Mucosa of rectum (tissue), 2 donors: ENCODE measurements at regions not wholly inside any gene's neighbourhood (a gene's known extent, or its start where the extent isn't known, plus 50 kb on each side); places are given as distances from the start of the nearest gene placed in this dataset.
"Not testable (repeated sequence)": the region's sequence is repeated elsewhere in the genome, so short reads cannot be mapped to it uniquely, and the experiment has no call there.

Experiments used
- H3K27ac ChIP-seq, 2 donors: one replicate each; pipeline ENCODE4 v1.7.0; 2013; ENCODE audit warnings: inconsistent platforms in 2 of 2, low read depth in 2 of 2, low read length in 2 of 2
- H3K27me3 ChIP-seq, 2 donors: one replicate each; pipeline ENCODE4 v1.7.0; 2013; ENCODE audit warnings: low read length in 2 of 2; ENCODE audit not compliant: control insufficient read depth in 2 of 2, insufficient read depth in 2 of 2
- H3K36me3 ChIP-seq, 2 donors: one replicate each; pipeline ENCODE4 v1.7.0; 2013; ENCODE audit warnings: low read length in 2 of 2; ENCODE audit not compliant: control insufficient read depth in 2 of 2, insufficient read depth in 2 of 2
- H3K4me1 ChIP-seq, 2 donors: one replicate each; pipeline ENCODE4 v1.7.0; 2013; ENCODE audit warnings: low read length in 2 of 2, mild to moderate bottlenecking in 1 of 2; ENCODE audit not compliant: control insufficient read depth in 2 of 2, insufficient read depth in 2 of 2
- H3K4me3 ChIP-seq, 2 donors: one replicate each; pipeline ENCODE4 v1.7.0; 2013; ENCODE audit warnings: low read length in 2 of 2
- H3K9ac ChIP-seq, 2 donors: one replicate each; pipeline ENCODE4 v1.7.0; 2013; ENCODE audit warnings: low read length in 2 of 2, low read depth in 1 of 2, mild to moderate bottlenecking in 1 of 2
- H3K9me3 ChIP-seq, 2 donors: one replicate each; pipeline ENCODE4 v1.7.0; 2013; ENCODE audit warnings: low read length in 2 of 2; ENCODE audit not compliant: control insufficient read depth in 2 of 2
- donor health status: healthy.
- donor health status: Normal muscosa, but diverticular disease.

DNA sequence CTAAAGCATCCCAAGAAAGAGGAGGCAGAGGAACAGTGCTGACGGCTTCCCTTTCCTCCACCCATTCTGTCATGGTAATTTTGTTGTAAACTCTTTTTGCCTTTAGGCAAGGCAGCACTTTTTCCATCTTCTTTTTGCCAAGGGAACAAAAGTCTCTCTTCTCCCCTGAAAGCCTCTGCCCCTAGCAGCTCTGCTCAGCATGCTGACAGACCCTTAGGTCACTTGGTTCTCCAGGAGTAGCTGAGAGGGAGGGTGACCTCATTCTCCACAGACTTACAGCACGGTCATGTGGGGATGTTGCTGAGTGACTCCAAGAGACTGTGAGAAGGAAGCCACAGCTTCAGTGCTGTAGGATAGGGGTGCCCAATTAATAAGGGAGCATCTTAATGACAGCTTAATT lies 81.1 kb upstream of the RALGAPA2 start:
- H3K4me3 ChIP-seq: no peak overlapping the region
- no peaks in the 10 kb centered on the region for H3K36me3 ChIP-seq

DNA sequence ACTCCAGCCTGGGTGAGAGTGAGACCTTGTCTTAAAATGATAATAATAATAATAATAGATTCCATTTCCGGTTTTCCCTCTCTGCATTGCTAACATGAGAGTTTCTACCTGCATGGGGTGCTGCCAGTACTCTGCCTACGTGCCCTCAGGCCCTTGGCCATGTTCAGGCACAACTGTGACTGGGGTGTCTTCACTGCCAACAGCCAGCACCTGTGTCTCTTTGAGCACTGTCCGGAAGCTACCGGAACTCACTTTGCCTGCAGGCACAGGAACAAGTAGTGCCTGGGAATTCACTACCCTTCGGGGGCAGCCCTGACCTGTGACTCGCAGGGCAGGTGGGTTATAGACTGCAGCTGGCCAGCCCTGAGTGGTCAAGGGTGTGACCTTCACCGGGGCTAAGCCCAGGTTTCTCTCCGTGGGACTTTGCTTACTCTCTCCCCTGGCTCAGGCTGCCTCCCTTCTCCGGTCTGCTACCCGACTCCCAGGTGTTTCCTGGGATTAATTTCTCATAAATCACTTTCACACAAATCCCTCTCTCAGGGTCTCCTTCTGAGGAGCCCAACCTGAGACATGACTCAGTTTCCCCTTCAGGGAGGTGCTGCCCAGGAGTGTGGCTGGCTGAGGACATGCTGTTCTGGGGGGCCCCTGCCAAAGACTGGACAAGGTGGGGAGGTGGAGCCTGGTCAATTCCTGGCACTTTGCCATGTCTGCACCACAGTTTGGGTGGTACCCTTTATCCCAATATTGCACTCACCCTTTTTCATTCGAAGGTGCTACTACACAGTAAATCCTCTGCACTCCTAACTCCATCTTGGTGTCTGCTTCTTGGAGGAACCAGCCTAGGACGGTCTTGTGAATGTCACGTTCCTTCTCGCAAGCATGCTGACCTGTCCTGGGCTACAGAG lies 79.5 kb upstream of the RALGAPA2 start:
- H3K36me3 ChIP-seq: no peaks in the 10 kb centered on the region
- no peak overlapping the region for H3K27ac ChIP-seq
- no peaks in the 10 kb centered on the region for H3K9me3 ChIP-seq
- peaks cover 0 to 2% of the 10 kb centered on the region in 2 donors for H3K27me3 ChIP-seq
- H3K4me1 ChIP-seq: no peaks in the 10 kb centered on the region
- H3K9ac ChIP-seq: no peak overlapping the region
- no peak overlapping the region for H3K4me3 ChIP-seq

More for the DNA sequence above, 81.1 kb upstream of the RALGAPA2 start:
- H3K4me1 ChIP-seq: no peaks in the 10 kb centered on the region
- no peaks in the 10 kb centered on the region for H3K9me3 ChIP-seq
- H3K27ac ChIP-seq: no peak overlapping the region
- no peak overlapping the region for H3K9ac ChIP-seq
- H3K27me3 ChIP-seq: peaks cover 0 to 2% of the 10 kb centered on the region in 2 donors

DNA sequence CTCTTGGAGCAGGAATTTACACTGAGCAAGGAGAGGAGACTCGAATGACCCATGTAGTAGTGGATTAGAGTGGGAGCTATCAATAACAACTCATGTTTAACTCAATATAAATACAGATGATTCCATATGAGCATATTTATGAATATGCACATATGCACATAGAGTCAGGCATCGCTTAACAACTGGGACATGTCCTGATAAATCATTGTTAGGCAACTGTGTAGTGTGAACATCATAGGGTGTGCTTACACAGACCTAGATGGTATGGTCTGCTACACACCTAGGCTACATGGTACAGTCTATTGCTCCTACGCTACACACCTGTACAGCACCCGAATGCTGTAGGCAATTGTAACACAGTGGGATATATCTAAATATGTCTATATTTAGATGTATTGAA lies 75.9 kb upstream of the RALGAPA2 start:
- Histone ChIP-seq H3K9ac (no peak overlapping the region), H3K4me3 (no peak overlapping the region), H3K36me3 (no peaks in the 10 kb centered on the region), H3K4me1 (peaks cover 0 to under 1% of the 10 kb centered on the region in 2 donors), H3K27me3 (no peaks in the 10 kb centered on the region), H3K9me3 (no peaks in the 10 kb centered on the region), H3K27ac (no peak overlapping the region)

GRCh38 chr20:20786428-20786827 lies 74.0 kb upstream of the RALGAPA2 start:
- Histone ChIP-seq H3K27ac (no peak overlapping the region), H3K27me3 (no peaks in the 10 kb centered on the region), H3K36me3 (no peaks in the 10 kb centered on the region), H3K4me1 (peaks cover 5 to 9% of the 10 kb centered on the region in 2 donors), H3K4me3 (no peak overlapping the region), H3K9me3 (no peaks in the 10 kb centered on the region), H3K9ac (no peak overlapping the region)

DNA sequence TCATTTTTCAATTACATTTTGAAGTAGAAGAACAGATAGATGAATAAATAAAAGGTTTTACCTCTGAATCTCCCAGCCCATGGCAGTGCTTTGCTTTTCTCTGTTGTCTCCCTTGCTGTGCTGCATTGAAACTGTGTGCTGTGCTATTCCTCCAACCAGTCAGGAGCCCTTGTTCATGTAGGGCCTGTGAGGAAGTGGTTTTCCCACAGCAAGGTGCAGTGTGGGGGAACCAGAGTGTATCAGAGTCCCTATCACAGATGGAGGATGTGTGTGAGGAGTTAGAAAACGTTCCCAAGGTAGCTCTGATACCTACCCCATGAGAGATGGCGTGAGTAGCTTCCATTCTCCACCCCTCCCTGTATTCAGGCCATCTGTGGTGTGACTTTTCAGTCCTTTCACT lies 72.8 kb upstream of the RALGAPA2 start:
- H3K9me3 ChIP-seq: no peaks in the 10 kb centered on the region
- no peaks in the 10 kb centered on the region for H3K27me3 ChIP-seq
- no peak overlapping the region for H3K9ac ChIP-seq
- no peaks in the 10 kb centered on the region for H3K36me3 ChIP-seq
- peaks cover 9% of the 10 kb centered on the region in 2 donors for H3K4me1 ChIP-seq
- H3K4me3 ChIP-seq: no peak overlapping the region
- H3K27ac ChIP-seq: no peak overlapping the region

DNA sequence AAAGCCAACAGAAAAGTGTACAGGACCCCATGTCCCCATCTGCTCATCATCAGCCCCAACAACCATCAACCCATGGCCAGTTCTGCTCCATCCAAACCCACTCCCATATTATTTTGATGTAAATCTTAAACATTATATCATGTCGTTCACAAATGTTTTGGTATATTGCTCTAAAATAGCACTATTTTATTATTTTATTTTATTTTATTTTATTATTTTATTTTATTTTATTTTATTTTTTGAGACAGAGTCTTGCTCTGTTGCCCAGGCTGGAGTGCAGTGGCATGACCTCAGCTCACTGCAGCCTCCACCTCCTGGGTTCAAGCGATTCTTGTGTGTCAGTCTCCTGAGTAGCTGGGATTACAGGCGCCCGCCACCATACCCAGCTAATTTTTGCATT lies 72.0 kb upstream of the RALGAPA2 start:
- not testable (repeated sequence) for H3K4me1 ChIP-seq, H3K9ac ChIP-seq, H3K36me3 ChIP-seq, H3K27me3 ChIP-seq, H3K4me3 ChIP-seq, H3K9me3 ChIP-seq, H3K27ac ChIP-seq

GRCh38 chr20:20783450-20783849 lies 71.0 kb upstream of the RALGAPA2 start:
- no peak overlapping the region for H3K9ac ChIP-seq
- H3K27ac ChIP-seq: no peak overlapping the region
- H3K36me3 ChIP-seq: no peaks in the 10 kb centered on the region
- no peaks in the 10 kb centered on the region for H3K9me3 ChIP-seq
- peaks cover 9% of the 10 kb centered on the region in 2 donors for H3K4me1 ChIP-seq
- H3K4me3 ChIP-seq: no peak overlapping the region
- H3K27me3 ChIP-seq: no peaks in the 10 kb centered on the region

DNA sequence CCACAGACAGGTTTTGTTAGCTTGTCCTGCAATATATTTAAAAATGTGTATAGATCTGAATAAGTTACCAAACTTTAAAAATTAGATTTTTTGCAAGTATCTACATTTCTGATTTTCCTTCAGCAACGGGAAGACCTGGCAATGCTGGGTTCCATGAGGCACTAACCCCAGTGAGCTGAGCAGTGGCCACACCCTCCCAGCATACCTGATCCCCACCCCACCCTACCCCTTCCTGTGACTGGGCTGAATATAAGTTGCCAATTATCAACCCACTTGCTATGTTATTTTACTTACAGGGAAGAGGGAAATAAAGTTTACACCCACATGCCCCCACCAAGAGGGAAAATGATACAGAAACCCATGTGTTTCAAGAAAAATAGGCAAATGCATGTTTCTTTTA lies 70.3 kb upstream of the RALGAPA2 start:
- H3K27ac ChIP-seq: no peak overlapping the region
- H3K4me3 ChIP-seq: no peak overlapping the region
- no peaks in the 10 kb centered on the region for H3K9me3 ChIP-seq
- no peaks in the 10 kb centered on the region for H3K36me3 ChIP-seq
- peaks cover 9% of the 10 kb centered on the region in 2 donors for H3K4me1 ChIP-seq
- no peak overlapping the region for H3K9ac ChIP-seq
- no peaks in the 10 kb centered on the region for H3K27me3 ChIP-seq

GRCh38 chr20:20782231-20782630 lies 69.8 kb upstream of the RALGAPA2 start:
- no peak overlapping the region for H3K9ac ChIP-seq
- H3K9me3 ChIP-seq: no peaks in the 10 kb centered on the region
- H3K36me3 ChIP-seq: no peaks in the 10 kb centered on the region
- H3K27ac ChIP-seq: no peak overlapping the region
- peaks cover 9% of the 10 kb centered on the region in 2 donors for H3K4me1 ChIP-seq
- no peaks in the 10 kb centered on the region for H3K27me3 ChIP-seq
- no peak overlapping the region for H3K4me3 ChIP-seq

DNA sequence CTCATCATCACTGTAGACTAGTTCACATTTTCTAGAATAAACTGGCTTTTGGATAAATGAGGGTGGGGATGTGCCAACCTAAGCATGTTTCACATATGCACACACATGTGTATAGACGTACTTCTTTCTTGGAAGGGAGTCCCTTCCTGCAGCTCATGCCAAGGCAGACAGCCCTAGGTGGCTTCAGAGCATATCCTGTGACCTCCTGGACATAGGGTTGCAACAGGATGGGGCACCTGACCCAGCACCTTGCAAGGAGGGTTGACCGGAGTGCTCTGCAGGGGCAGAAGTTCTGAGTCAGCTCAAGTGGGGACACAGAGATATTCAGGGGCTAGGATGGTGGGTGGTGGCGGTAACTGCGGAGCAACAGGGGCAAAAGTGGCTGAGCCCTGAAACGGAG lies 68.6 kb upstream of the RALGAPA2 start:
- H3K27ac ChIP-seq: no peak overlapping the region
- H3K27me3 ChIP-seq: no peaks in the 10 kb centered on the region
- H3K36me3 ChIP-seq: no peaks in the 10 kb centered on the region
- H3K9ac ChIP-seq: no peak overlapping the region
- H3K9me3 ChIP-seq: no peaks in the 10 kb centered on the region
- H3K4me1 ChIP-seq: peaks cover 9% of the 10 kb centered on the region in 2 donors
- no peak overlapping the region for H3K4me3 ChIP-seq
